ENCODE measurements at regions not wholly inside any gene's neighbourhood (a gene's known extent, or its start where the extent isn't known, plus 50 kb on each side); places are given as distances from the start of the nearest gene placed in this dataset.
"Not testable (repeated sequence)": the region's sequence is repeated elsewhere in the genome, so short reads cannot be mapped to it uniquely, and the experiment has no call there.

DNA sequence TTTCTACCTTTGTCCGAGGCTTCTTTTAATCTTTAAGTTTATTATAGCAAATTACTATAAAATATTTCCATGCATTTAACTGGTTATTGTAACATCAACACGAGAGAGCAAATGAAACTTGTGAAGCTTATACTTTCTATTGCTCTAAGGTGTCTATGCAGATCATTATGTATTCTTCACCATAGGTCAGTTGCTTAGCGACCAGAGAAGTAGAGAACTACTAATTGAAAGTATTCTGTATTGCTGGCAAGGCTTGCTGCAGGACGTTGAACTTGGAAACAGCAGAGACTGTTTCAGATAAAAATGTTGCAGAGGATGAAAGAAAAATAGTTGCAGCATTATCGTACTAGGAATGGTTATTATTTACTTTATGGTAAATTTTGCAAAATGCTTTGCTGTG lies 933.6 kb upstream of the FOXG1 start:
- DNase-seq = not testable (repeated sequence)

DNA sequence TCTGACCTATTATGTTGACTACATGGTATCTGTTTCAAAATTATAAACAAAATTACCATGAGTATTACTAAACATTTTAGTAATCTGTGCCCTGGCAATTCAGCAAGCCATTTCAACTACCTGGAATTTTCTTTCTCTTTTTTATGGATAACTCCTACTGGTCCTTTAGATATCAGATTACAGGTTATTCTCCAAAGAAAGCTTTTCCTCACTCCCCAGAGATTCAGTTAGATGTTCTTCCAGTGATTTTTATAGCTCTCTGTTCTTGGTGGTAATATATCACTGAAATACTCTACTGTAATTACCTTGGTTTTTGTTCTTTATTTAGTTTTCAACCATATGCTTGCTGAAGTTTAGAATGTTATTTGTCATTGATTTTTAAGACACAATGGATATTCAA lies 930.2 kb upstream of the FOXG1 start:
- DNase-seq = no peak

DNA sequence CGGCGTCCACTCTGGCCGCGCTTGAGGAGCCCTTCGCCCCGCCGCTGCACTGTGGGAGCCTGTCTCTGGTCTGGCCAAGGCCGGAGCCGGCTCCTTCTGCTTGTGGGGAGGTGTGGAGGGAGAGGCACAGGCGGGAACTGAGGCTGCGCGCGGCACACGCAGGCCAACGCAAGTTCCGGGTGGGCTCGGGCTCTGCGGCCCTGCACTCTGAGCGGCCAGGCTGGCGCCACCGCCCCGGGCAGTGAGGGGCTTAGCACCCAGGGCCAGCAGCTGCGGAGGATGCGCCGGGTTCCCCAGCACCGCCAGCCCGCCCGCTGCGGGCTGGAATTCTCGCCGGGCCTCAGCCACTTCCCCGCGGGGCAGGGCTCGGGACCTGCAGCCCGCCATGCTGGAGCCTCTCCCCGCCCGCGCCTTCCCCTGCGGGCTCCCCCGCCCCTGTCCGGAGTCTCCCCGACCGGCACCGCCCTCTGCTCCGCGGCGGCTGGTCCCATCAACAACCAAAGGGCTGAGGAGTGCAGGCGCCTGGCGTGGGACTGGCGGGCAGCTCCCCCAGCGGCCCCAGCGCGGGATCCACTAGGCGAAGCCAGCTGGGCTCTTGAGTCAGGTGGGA lies 921.2 kb upstream of the FOXG1 start:
- no peak for DNase-seq

DNA sequence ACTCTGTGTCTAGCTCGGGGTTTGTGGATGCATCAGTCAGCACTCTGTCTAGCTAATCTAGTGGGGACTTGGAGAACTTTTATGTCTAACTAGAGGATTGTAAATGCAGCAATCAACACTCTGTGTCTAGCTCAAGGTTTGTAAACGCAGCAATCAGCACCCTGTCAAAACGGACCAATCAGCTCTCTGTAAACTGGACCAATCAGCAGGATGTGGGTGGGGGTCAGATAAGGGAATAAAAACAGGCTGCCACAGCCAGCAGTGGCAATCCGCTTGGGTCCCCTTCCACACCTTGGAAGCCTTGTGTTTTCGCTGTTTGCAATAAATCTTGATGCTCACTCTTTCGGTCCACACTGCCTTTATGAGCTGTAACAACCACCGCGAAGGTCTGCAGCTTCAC lies 920.7 kb upstream of the FOXG1 start:
- DNase-seq = no peak

DNA sequence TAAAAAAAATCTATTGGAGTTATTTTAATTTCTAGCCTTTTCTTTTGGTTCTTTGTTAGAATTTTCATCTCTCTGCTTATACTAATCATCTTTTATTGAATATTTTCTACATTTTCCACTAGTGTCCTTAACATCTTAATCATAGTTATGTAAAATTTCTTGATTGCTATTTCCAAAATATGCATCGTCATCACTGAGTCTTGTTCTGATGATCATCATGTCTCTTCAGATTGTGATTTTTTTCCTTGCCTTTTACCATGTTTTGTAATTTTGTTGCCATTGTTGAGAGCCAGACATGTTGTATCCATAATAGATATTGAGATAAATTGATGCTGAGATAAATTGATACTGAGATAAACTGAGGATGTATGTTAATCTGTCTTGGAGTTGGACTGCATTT lies 919.1 kb upstream of the FOXG1 start:
- DNase-seq = not testable (repeated sequence)

DNA sequence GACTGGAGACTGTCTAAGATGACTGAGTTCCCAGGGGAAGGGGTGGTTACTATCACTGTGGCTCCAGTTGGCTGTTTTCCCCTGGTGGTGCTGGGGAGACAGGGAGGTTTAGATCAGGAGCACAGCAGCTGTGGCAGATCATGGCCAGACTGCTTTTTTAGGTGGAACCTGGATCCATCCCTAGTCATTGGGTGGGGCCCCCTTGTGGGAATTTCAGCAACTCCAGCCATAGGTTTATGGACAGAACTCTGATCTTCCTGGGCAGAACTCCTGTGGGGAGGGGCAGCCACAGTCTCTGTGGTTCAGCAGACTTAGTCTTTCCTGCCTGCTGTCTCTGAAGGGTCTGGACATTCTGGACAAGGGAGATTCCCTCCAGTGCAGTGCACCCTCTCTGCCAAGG lies 917.4 kb upstream of the FOXG1 start:
- not testable (repeated sequence) for DNase-seq

DNA sequence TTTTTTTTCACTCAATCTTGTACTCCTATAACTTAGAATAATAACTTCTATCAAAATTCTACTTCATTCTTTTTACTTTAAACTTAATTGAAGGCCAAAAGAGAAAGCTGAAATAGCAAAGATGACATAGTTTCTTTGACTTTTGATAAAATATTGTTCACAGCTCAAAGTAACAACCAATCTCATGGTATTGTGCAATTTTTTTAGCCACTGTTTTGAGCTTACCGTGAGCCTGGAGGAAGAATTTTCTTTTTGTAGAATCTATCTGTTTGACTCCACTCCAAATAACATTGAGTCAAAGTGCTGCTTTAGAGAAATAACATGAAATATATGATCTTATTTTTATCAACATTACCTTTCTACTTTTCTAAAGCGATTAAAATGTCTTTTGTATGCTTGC lies 903.9 kb upstream of the FOXG1 start:
- no peak for DNase-seq

DNA sequence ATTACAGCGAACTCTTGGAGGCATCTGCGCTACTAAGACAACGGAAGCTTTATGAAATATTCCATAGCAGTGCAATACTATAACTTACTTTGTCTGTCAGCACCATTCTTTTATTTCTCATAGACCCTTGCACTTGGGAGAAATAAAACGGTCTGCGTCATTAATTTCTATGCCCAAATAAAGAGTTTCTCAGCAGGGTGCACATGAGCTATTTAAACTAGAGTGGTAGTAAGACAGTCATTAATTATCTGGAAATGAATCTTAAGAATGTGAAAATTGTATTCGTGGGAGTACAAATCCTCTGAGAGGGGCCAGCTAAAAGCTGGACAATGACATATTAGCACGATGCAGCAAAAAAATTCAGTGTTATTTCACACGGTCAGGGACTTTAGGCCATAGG lies 903.4 kb upstream of the FOXG1 start:
- no peak for DNase-seq

DNA sequence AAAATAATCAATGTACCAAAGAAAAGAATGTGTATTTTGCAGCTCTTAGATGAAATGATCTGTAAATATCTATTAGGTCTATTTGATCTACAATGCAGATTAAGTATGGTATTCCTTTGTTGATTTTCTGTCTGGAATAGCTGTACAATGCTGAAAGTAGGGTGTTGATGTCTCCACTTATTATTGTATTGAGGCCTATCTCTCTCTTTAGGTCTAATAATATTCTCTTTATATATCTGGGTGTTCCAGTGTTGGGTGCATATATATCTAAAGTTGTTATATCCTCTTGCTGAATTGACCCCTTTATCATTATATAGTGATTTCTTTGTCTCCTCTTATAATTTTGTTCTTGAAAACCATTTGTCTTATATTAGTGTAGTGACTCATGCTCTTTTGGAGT lies 885.5 kb upstream of the FOXG1 start:
- DNase-seq = no peak

DNA sequence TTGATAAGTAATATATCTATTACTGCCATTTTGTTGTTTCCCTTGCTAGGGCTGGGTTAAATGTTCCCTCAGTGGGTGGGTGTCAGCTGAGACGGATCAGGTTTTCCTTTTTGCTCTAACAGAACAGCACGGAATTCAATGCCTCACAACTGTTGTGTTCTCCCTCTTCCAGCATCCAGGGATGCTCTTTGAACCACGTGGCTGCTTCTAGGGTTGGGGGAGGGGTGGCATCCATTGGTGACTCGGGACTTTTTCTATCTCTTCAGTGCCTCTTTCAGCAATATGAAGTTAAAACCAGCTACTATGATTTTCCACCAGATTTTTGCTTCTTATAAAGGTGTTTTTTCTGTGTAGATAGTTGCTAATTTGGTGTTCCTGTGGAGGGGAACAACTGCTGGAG lies 884.9 kb upstream of the FOXG1 start:
- DNase-seq = no peak

DNA sequence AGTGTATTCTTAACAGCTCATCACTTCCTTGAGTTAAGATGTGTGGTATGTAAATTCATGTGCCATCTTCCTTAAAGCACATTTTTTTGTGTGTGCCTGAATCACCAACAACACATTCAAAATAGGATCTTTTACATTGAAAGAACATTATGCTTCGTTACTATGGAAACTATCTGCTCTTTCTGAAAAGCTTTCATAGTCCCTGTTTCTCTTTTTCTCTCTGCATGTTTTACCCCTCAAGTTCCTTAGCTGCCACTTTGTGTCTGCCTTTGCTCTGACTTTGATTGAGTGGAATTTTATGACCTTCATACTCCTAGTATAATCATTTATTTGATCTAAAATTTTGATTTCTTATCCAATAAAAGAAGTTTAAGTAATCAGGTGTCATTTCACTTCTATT lies 880.3 kb upstream of the FOXG1 start:
- no peak for DNase-seq

DNA sequence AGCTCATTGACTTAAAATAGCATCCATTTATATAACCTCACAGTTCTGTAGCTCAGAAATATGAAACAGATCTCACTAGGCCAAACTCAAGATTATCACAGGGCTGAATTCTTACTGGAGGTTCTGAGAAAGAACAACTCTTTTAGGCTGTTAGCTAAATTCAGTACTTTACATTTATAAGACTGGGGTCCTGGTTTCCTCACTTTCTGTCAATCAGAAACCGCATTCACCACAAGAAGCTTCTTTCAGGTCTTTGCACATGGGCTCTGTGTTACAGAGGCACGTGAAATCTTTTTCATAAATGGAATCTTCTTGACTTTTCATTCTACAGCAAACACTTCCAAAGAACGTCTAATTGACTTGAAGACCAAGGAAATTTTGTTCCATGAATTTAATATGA lies 876.3 kb upstream of the FOXG1 start:
- no peak for DNase-seq

DNA sequence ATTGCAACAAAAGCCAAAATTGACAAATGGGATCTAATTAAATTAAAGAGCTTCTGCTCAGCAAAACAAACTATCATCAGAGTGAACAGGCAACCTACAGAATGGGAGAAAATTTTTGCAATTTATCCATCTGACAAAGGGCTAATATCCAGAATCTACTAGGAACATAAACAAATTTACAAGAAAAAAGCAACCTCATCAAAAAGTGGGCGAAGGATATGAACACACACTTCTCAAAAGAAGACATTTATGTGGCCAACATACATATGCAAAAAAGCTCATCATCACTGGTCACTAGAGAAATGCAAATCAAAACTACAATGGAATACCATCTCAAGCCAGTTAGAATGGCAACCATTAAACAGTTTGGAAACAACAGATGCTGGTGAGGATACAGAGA lies 858.1 kb upstream of the FOXG1 start:
- DNase-seq = not testable (repeated sequence)

DNA sequence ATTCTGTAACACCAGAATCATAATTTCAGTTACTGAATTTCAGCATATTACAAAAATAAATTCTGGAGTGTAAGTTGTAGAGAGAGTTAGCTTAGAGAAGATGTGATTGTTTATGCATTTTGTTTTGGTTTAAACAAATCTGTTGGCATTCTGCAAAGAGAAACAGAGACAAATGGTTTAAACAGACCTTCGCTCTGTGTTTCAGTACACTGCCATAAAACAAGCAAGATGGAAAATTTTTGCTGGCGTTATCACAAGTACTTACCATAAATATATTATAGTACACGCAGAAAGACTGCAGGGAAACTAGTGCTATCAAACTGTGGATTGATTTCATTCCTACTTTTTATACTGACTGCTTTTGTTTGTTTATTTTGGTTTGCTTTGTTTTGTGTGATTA lies 850.3 kb upstream of the FOXG1 start:
- DNase-seq = no peak

DNA sequence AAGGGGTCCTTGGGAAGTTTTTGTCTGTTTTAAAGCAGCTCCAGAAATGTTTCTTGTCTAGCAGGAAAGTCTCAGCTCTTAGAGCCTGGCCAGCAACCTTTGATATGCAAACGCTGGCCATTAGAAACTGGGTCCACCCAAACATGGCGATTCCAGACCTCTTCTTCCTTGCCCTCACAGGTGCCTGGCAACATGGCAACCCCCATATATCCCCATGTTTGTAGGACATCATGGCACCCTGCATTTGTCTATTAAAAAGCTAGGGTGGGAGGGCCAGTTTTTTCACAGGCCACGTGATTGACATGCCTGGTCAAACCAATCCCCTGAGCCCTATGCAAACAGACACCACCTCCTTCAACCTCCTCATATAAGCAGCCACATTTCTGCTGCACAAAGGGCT lies 848.7 kb upstream of the FOXG1 start:
- no peak for DNase-seq

DNA sequence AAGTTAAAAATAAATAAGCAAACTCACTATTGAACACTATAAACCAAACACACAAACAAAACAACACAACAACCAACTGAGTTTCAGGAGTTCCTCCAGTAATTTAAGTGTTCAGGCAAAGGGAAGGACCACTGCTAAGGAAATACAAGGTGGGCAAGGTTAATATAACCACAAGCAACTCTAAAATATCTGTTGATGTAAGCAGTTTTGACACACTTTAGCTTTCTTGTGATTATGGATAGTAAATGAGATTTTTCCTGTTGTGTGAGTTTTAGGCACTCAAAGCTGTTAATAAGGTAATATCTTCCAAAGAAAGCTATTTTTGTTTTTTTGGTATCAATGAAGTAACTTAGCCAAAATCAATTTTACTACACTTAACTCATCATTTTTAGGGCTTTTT lies 839.1 kb upstream of the FOXG1 start:
- DNase-seq = no peak

DNA sequence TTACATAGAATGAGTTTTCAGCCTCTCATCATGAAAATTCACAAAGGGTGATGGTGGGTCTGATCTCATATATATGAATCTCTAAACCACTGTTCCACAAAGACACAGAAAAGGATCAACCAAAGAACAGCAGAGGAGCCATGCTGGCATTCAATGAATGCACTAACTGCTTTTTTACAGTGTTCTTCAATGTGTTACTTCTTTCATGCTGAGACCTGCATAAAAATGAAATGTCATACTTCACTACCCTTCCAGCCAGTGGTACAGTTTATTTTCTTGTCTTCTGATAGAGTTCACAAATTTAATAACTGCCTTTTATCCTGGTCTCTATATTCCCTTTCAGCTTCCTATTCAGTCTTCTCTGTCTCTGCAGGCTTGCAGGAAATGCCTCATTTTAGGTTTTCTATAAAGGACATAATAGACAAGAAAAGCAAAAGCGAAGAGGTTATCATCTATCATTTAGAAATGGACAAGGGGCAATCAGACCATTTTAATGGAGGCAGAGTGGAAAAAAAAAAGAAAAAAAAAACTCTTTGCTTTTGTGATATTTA lies 836.7 kb upstream of the FOXG1 start:
- DNase-seq = no peak

DNA sequence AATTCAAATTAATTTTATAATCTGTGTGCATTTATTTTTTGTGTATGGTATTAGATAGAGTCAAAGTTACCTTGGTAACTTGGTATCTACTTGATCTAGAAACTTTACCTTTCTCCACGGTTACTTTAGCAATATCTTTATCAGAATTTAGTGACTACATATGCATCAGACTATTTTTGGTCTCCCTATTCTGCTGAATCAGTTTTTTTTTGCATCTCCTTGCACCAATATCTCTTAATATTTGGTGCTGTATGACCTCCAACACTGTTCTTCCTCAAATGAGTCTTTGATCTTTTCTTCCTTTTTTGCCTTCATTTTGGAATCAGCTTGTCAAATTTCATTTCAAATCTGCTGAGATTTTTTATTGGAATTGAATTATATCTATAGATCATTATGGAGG lies 828.2 kb upstream of the FOXG1 start:
- no peak for DNase-seq

DNA sequence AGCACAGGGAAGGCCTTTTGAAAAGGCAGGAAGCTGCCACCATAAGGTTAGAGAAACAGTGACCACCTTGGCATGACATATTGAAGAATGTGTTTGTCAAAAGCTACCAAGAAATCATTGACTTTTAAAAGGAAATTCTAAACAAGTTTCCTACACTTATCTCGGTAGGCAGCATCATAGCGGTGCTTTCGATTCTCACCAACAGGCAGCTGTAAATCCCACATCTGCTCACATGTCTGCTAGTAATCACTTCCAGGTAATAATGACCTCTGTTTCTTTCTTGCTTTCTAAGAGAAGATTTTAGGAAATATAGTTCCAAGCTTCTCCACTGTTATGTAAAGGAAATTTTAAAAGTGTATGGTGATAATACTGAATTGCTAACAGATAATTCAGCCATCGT lies 821.1 kb upstream of the FOXG1 start:
- DNase-seq = no peak

DNA sequence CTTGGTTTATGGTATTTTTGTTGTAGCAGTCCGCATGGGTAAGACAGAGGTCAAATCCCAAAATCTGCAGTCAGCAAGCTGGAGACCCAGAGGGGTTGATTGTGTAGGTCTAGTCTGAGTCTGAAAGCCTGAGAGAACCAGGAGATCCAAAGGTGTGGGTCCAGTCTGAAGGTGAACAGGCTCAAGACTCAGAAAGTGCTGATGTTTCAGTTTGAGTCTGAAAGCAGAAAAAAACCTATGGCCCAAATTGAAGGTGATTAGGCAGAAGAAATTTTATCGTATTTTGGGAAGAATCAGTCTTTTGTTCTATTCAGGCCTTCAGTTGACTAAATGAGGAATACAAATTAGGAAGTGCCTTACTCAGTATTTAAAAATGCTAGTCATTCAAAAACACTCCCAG lies 807.8 kb upstream of the FOXG1 start:
- no peak for DNase-seq

DNA sequence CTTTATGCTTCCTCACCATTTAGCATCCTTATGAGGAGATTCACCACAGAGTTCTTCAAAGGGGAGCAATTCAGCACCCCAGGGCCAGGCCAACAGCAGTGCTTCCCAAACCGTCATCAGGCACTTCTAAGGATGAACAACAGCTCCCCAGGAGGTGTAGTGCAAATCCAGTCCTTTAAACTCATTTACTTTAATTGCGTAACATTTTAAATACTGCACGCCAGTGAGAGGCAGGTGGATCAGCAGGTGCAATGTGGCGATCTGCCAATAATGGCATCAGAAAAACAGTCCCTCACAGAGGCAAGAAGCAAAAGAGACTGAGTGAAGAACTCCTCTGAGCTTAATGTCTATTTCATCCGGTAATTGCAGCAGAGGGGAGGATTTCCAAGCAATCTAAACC lies 770.9 kb upstream of the FOXG1 start:
- peak; percentile 29 for DNase-seq

DNA sequence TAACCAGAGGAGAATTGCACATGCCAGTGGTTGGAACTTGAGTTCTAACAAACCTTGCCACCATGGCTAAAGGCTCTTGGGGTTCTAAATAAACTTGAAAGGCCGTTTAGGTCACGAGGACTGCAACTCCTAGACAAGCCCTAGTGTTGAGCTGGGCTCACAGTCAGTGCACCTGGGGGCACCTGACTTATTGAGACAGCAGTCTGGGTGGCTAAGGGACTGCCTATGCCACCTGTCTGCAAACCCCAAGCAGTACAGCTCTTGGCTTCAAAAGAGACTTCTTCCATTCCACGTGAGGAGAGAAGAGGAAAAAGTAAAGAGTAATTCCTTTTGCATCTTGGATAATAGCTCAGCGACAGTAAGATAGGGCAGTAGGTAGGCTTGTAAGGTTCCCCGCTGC lies 765.6 kb upstream of the FOXG1 start:
- DNase-seq = no peak

DNA sequence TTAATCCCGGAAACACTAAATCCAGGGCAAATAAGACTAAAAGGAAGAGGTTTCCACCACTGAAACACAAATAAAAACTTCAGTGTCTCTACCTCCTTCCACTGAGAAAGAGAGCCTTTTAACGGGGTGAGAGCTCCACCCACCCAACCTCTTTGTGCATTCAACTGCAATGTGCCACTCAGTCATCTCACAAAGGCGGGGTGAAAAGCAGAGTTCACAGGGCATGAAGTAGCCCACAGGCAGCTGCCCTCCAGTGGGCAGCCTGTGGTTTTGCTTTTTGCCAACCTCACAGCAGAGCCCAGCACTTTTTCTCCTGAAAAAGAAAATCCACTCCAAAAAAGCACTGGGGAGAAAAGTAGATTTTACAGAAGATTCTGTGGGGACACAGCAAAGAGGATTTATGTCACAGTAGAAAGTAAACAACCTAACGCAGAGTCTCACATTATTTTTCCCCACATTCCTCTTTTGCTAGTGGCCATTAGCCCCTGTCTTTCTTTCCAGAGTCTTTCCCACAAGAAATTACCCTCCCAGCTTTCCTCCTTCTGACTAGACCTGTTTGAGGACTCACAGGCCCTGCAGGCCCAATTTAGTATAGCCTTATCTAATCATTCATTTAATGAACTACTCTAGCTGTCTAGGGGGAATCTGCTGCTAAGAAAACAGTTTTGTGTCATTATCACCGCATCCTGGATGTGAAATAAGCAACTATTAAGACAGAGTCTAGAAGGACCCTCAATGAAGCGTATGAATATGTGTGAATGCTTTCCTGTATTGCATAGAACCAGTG lies 753.8 kb upstream of the FOXG1 start:
- no peak for DNase-seq

DNA sequence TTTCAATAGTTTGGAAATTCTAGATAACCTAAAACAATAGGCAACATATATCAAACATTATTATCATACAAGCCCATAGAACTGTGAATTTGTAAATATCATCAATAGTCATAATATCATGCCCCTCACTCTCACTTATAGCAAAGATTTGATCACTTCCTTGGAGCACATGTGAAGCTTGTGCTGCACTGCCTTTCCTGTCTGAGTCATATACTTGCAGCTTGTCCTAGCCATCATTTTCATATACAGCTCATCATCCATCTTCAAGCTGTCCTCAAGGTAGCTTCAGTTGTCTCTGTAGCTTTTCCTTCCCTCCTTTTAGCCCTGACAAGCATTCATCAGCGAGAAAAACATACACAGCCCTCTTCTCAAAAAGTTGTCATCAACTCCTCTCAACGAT lies 746.5 kb upstream of the FOXG1 start:
- DNase-seq = no peak

DNA sequence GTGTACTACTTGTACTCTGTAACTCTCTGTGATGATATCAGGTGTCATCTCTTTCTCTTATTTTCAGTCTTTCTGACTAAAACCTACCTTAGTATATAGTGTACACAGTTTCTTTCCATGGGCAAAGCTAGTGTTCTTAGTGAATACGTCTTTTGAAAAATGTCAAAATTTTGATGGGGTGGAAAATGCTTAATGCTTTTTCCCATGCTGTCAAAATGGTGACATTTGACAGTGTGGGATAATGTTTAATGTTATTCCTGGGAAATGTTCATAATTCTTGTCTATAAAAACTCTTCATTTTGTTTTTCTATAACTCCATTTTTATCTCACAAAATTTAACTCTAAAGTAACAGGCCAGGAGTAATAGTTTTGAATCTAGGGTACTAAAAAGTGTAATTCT lies 742.7 kb upstream of the FOXG1 start:
- no peak for DNase-seq
